IPS-NIHi11 (cell line): ENCODE measurements at regions not wholly inside any gene's neighbourhood (a gene's known extent, or its start where the extent isn't known, plus 50 kb on each side); places are given as distances from the start of the nearest gene placed in this dataset.
"Not testable (repeated sequence)": the region's sequence is repeated elsewhere in the genome, so short reads cannot be mapped to it uniquely, and the experiment has no call there.

Experiments used
- DNase-seq: peaks from one replicate; pipeline ENCODE4 v3.0.0; 2012; ENCODE audit warnings: mixed read lengths, low spot score

DNA sequence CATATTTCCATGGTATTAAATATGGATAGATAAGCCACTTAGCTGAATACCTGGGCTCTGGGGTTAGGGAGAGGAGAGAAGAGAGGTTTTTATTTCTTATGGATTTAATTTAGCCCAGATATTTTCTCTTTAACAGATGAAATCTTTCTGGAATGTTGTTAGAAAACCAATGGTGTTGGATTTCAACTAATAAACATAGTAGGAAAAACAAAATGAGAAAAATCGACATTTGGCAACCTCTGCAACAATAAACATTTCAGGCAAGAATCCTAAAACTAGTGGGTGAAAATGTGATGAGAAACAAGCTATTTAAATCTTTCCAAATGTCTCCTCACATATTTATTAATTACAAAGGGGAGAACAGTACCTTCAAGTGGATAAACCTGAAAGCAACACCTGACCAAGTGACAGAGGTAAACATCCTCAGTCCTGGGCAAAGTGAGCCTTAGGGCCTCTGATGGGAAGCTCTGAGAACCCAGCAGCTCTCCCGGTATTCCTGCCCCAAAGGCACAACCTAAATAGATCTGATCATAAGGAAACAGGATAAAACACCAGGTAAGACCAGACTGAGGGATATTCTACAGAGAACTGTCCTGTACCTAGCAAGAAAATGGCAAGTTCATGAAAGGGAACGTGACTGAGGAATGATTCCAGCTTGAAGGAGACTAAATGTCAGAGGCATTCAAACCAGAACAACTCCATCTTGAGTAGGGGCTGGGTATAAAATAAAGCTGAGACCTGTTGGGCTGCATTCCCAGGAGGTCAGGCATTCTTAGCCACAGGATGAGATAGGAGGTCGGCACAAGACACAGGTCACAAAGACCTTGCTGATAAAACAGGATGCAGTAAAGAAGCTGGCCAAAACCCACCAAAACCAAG is 163.7 kb downstream of the ESM1 start:
- no peak for DNase-seq

DNA sequence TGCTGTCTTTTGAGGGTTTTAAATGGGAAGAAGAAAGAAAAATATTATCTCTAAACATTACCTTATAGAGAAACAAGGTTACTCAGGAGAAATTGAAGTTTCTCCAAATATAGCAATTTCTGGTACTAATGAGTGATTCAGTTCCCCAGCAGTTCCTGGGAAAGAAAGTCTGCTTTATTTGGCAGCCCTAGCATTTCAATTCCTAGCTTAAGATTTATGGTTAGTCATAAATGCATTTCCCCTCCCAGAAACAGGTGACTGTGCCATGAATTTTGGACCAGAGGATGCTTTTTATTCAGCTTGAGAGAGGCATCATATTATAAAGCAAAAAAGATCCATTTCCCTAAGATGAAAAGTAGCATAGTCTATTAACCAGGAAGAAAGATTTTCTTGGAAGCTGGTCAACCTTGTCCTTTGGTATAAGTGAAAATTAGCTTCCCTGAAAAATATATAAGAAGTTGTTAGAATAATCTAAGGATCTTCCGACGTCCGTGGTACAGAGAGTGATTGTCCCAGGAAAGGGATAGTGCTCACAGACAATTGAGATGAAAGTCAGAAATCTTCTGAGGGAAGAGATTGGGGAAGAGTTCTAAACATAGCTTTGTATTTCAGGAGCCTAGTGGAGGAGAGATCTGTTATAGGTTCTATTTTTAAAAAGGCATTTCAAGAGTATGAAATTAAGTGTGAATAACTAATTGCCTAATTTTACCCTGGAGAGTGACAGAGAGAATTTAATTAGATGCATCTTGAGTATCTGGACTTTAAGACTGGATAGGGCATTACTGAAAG is 164.9 kb downstream of the ESM1 start:
- DNase-seq, result no peak

DNA sequence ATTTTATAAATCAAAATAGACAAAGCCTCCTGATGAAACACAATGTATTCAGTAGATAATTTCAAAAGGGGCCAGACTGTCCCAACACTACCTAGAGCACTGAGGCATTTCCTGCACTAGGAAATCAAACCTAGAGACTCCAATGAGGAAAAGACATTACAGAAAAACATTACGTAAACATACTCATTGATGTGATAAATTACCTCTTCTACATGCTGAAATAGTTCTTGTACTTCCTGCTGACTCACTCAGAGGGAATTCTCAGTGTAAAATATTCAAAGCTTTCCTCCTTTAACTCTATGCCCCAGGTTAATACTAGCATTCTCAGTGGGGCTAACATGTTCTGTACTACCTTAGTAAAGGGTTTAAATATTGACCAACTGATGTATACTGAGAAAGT is 178.0 kb downstream of the ESM1 start:
- peak; percentile 31 for DNase-seq

DNA sequence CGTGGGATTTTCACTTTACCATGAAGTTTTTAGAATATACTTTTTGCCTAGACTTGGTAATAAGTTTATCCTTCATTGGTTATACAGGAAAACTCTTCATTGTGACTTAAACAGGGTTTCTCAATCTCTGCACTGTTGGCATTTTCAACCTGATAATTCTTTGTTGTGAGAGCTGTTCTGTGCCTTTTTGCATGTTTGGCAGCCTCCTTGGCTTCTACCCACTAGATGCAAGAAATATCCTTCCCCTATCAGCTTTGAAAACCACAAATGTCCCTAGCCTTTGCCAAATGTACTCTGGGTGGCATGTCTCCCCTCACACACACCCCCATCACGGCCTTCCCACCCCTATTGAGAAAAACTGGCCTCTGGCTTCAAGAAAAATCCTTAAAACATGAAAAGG is 180.9 kb downstream of the ESM1 start:
- DNase-seq, result no peak

DNA sequence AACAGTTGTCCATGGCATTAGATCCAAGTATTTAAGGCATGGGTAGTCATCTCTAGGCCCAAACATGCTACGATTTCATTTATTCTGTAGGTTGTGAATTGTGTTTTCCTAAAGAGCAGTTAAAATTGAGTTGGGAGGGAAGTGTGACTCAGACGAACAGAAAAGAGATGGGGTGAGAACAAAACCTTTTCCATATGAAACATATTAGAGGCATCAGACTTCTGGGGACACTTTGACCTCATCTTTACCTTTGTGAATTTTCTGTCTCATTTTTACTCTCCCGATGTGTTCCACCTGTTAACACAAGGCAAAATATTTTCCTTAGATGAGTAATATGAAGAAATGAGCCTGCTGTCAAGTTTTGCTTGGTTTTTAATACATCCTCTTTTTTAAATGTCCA is 181.3 kb downstream of the ESM1 start:
- DNase-seq, result no peak

DNA sequence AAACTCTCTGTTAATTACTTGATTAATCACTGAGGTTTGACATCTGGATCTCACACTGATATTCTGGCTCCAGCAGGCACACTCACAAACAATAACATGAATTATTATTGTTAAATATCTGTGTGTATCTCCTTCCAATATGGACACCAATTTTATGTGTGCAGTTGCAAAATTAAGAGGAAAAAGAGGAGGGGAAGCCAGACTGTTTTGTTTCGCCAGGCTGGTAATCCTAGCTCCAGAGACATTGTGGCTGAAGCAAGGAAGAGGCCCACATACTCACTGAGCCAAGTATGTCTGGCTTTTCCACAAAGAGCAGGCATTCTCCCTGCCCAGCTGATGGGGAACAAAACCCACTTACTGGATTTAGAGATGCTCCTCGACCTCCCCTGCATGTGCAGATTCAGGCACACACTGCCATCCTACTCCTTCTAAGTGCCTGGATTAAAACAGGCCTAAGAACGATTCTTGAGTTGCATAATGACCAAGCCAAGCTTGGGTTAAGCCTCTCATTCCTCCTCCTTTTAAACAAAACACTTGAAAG is 181.9 kb downstream of the ESM1 start:
- no peak for DNase-seq

DNA sequence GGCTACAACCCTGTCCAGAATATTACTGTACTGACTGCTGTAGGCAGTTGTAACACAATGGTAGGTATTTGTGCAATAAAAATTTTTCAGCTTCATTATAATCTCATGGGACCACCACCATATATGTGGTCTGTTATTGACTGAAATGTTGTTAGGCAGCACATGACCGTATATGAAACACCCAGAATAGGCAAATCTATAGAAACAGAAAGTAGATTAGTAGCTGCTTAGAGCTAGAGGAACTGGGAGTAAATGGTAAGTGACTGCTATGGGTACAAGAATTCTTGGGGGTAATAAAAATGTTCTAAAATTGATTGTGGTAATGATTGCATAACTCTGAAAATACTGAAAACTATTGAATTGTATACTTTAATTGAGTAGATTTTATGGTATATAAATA is 185.7 kb downstream of the ESM1 start:
- DNase-seq, result no peak

DNA sequence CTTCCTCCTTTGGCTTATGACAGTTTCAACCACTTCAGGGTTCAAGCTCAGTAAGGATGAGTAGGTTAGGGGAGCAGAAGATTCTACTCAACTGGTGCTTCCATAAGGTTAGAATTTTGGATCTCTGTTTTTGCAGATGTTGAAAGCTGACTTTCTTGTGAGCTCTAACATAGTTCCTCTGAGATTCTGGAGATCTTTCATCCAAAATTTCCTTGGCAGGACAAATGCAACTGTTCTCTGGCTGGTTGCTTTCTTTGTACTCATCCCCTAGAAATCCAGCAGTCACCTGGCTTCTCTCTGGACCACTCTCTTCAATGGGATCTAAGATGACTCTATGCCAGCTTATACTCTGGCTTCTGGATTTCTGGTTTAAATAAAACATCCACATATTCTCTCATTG is 189.6 kb downstream of the ESM1 start:
- DNase-seq, result no peak

DNA sequence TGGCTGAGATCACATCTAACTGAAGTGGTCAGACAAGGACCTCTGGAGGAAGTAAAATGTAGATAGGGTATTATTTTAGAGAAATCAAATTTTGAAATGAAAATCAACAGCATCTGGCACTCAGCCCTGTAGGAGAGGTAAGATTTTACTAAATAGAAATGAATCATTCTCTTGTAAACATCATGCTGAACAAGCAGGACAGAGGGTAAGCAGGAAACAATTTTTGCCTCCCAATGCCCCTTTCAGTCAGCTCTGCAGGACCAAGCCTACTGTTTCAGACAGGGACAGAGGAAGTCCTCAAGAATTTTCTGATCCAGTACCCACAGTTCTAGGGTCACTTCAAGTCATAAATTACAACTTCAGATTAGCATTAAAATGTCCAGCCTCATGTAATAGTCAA is 190.1 kb downstream of the ESM1 start:
- DNase-seq, result no peak

DNA sequence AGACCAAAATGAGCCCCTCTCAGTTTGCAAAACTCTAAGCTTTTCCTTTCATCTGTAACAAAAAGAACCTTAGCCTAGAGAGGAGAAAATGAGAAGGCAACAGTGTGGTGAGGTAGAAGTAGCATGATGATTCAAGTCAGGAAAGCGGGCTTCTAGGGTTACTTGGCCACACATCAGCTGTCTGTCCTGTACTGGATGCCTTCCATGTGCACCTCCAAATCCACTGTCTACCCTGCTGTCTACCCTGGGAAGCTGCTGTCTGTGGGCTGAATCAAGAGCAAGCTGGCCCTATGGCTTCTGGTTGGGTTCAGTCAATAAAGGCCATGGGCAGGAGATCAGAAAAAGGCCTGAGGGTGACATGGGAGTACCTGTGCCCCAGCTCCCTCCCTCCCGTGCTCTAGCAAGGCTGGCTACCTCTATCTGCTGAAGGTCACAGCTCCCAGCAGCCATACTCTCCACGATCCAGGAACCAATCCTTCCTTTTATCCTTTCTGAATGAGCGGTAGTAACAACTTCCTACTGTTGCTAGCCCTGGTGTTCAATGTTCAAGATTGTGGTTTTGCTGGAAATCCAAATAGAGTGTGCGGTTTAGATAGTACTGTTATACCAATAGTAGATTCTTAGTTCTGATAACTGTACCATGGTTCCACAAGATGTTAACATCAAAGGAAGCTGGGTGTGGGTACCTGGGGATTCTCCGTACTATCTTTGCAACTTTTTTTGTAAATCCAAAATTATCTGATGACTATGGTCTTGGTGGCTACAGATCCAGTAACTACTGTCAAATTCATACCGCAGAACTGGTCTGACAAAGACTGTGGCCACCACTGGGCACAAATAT is 191.0 kb downstream of the ESM1 start:
- DNase-seq, result no peak

DNA sequence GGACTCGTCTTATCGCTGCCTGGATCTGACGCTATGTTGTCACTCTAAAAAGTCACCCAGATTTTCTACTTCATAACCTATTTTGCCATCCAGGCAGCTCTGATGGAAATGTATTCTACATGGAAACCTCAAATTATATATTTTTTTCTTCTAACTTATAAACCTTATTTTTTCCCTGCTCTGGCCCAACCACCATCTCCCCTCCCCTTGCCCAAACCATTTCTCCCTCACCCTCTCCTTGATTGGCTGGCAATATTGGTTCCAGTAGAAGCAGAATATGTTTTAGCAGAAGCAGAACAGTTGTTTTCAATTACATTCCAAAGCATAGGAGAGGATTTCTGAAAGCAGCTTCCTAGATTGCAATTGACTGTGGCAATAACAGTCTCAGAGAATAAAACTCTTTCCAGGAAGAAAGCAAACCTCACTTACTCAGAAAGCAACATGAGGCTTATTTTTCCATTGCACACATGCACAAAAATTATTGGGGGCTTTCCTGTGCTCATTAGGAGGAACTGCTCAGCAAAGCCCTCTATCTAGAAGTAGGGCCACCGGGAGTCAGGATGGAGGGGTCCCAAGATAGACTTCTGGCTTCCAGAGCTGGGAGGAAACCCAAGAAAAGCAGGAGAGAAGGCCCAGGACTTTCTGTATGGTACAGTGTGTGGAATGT is 191.8 kb downstream of the ESM1 start:
- DNase-seq, result no peak

DNA sequence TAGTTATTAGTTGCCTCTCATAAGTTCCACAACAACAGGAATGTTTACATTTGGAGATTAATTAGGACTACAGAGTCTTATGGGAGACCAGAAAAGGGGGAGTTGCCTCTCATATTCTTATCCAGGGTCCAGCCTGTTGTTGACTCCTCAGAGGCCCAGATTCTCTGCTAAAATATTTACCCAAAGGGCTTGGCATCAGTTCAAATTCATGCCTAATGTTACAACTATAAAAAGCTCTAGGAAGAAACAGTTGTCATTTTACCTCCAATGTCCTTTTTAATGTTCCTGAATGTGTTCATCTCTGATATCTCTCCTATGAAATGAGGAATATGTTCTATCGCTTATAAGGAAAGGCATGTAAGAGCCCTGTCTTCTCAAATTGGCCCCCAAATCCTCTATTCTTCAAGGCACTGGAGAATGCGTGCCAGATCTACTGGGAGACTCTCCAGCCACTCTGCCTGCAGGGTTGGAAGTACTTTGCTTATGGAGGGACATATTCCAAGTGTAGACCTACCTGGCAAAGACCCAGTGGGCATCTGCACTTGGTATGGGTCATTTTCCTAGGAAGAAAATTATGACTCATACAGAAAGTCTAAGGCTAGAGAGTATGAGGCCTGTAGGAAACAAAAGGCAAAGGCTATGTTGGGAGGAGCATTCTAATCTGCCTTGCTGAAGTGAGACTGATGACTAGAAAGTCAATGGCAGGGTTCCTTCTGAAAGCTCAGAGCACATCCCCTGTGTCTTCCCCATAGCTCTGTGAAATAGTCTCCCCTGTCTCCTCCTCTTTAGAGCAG is 192.6 kb downstream of the ESM1 start:
- DNase-seq, result no peak

DNA sequence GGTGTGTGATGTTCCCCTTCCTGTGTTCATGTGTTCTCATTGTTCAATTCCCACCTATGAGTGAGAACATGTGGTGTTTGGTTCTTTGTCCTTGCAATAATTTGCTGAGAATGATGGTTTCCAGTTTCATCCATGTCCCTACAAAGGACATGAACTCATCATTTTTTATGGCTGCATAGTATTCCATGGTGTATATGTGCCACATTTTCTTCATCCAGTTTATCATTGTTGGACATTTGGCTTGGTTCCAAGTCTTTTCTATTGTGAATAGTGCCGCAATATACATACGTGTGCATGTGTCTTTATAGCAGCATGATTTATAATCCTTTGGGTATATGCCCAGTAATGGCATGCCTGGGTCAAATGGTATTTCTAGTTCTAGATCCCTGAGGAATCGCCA is 197.5 kb downstream of the ESM1 start:
- DNase-seq, result not testable (repeated sequence)

DNA sequence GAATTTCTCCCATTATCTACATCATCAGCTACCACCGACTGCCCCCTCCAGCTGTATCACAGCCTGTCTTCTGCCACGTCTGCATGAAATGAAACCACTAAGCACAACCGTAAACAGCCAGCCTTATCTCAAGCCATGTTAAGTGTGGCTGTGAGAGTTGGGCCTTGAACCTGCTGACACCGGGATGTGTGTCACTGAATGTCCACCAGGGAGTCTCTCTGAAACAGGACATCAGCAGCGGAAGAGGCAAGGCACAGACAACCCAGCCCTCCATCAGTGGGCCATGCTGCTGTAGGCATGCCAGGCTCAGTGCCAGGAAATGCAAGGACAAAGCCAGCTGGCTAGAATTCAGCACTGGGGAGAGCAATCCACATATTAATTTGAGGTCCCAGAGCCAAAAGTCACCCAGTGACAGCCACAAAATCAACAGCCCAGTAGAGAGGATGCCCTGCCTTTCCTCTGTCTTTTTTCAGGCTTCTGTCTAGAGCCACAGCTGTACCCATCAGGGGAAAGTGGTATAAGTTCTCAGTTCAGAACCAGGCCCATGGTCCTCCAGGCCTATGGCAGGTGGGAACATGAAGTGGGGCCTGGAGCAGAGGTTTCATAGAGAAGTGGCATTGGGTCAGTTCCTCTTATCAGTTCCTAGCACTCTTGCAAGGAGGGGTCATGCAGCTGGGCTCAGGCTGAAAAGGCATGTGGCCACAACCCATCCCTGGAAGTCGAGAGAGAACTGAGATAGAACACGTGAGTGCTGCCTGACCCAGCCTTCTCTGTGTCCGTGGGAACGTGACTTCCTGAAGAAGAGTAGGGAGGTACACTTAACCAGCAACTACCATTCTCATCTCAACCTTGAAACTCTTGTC is 199.4 kb downstream of the ESM1 start:
- no peak for DNase-seq

DNA sequence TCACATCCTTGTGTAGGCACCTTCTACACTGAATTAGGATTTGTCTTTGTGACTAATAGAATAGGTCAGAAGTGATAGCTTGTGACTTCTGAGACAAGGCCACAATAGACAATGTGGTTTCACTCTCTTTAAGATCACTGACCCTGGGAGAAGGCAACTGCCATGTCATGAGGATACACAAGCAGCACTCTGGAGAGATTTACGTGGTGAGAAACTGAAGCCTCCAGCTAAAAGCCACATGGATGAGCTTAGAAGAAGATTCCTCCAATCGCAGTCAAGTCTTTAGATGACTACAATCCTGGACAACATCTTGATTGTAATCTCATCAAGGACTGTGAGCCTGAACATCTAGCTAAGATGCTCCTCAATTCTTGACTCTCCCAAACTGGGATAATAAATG is 206.6 kb downstream of the ESM1 start:
- no peak for DNase-seq

DNA sequence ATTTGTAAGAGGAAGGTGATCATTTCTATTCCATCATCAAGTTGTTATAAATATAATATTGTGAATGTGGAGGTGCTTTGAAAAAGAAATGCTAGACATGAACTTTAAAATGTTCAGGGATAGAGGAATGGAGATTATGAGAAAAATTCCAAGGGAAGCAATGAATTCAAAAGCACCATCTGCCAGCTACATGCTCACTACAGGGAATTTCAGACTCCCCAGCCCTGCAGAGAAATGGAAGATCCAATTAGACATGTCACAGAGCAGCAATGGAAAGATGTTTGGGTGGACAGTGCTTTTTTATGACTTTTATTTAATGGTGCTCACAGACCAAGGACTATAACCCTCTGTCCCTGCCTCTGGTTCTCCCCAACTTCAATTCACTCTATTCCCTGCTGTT is 209.7 kb downstream of the ESM1 start:
- DNase-seq, result no peak

DNA sequence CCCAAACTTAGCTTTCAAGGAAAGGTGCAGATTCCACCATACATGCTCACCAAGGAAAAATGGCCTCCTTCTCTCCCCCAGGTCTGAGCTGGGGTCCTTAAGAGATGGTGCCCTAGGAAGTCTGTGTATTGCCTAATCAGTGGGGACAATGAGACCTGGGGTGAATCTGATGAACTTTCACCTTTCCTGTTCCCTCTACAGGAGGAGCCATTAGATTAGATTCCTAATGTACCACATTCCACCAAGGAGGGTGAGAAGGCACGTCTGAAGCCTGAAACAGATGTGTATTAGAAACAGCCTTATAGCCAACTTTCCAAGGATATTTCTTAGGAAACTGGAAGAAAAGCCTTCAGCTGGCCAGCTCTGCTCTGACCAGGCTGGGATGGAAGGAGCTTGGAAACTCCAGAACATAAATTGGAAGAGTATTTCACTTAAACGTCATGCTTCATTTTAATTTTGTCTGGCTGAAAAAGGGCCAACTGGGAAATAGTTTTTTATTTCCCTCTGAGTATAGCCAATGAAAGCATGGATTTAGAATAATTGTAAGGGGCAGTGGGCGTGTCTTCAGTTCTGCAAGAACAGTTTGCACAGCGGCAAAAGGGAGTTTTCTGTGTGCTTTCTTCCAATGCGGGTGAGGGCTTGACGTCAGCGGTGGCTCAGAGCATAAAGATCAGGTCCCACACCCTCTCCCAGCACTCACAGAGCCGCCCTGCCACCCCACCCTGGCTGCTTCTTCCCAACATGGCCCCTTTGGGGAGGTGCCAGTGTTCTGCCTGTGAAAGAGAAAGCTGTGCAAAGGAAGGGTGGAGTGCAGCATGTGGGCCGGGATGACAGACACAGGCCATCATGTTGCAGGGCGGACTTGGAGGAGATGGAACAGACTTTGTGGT is 210.9 kb downstream of the ESM1 start:
- no peak for DNase-seq

DNA sequence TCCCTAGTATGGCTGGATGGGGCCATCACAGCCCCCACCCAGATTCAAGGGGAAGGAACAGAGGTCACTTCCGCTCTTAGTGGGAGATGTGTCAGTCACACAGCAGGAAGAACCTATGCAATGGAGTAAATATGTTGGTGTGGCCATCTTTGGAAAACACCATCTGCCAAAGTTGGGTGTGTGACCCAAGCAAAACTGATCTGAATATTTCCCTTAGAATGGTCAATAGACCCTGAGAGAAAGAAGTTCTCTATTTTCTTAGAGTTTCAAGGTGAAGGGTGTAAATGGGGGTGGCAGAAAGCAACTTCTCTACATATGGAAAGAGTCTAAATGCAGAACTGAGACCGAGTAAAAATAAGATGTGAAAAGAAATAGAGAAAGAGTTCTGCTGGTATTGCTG is 212.7 kb downstream of the ESM1 start:
- no peak for DNase-seq

DNA sequence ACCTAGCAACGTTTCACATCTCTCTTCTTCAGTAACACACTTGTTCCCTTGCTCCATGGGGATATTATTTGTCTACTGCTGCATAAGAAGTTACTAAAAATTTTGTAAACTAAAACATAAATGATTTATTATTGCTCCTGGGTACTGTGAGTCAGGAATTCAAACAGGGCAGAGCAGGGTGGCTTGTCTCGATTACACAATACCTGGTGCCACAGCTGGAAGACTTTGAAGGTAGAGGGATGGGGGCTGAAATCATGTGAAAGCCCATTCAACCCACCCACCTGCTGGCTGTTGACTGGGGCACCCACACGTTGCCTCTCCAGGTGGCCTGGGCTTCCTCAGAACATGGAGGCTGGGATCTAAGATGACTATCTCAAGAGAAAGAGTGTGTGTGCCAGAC is 213.2 kb downstream of the ESM1 start:
- no peak for DNase-seq
